NOMO-1 treated with DMSO at 0.1 percent for 48 hours (cell line): ENCODE measurements at regions not wholly inside any gene's neighbourhood (a gene's known extent, or its start where the extent isn't known, plus 50 kb on each side); places are given as distances from the start of the nearest gene placed in this dataset.
"Not testable (repeated sequence)": the region's sequence is repeated elsewhere in the genome, so short reads cannot be mapped to it uniquely, and the experiment has no call there.

Source experiments
- DNase-seq: peaks from one replicate; lab custom pipeline; 2025; ENCODE audit not compliant: unreplicated experiment; lab: John Stamatoyannopoulos, UW

DNA sequence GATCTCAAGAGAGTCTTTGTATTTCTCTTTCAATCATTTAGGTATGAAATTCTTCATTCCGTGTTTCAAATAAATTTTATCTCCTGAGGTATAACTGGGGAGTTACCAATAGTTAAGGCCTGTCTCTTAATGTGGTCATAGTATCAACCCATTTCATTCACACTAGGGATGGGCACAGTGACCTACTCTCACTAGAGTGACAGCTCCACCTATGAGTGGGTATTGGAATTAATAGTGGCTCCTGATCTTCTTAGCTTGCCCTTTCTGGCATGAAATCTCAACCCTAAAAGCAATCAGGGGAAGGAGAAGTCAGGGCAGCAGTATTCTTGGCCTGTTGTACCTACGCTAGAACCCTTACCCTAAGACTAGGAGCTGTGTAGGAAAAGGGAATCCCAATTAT lies 507.7 kb downstream of the FAM181B start:
- DNase-seq = no peak

DNA sequence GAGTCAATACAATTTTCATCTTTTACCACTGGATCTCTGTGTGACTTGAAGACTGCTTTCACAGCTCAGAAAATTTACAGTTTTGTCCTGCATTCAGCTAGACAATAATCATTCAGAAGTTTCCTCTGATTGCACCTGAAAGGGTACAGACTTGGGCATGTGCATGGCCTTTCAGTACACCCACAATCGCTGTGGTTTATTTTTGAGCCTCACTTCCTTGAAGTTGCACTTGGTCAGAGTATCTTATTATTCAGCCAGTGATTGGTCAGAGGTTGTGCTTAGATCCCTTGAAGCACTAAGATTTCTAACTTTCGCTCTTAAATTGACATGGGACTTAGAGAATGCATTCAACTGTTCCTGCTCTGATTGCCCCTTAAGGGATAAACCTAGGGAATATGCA lies 508.2 kb downstream of the FAM181B start:
- DNase-seq = no peak

DNA sequence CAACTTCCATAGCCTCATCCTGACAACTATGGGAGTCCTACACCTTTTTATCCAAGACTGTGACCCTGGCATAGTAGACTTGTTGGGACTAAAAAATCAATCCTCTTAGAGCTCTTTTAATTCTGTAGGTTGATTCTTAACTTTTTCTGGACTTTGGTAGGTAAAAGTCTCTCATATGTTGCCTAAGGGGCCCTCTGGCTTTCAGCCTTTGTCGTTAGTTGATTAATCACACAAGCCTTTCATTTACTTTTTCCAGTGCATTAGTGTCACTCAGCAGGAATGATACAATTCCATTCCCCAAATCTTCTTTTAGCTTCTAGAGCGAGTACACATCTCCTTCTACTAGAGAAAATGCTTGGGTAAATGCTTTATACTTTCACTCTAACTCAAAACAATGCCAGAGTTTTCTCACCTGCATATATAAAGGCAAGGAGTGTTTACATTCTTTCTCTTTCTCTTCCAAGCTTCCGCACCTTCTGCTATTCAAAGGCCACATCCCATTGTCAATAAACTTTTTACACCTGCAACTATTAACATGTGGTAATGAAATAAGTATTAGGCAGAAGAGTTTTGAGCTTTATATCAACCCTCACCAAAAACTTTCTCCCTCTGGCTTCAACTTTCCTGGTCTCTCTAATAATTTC lies 516.6 kb downstream of the FAM181B start:
- DNase-seq = no peak

DNA sequence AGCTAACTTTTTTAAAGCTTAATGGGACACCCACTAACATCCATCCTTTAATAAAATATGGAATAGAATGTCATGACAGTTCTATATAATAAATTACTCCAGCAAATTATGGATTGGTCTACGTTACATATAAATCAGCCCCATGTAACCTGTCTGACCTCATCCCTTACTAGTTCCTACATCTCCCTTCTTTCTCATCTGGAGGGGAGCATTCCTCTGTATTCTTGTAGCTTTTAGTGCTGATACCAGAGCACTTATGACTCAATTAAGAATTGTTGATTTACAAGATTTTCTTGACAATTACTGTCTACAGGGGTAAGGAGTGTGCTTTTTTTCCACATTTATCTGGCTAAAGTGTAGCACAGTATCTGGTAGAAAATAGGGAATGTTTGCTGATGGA lies 523.7 kb downstream of the FAM181B start:
- DNase-seq = no peak

DNA sequence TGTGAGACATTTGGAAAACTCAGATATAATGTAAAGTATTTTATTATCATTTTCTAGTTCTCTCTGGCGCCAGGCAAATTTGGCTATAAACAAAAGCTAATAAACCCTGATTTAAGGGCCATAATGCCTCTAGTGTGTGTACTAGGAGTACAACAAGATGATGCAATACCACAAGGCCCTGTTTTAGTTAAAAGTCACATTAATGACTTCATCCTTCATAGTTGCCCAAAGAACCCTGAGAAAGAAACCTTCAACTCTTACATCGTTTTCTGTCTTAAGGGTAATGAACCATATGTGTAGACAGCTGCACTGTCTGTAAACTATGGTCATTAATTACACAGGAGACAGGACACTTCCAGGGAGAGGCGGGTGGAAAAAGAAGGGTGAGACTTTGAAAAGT lies 538.4 kb downstream of the FAM181B start:
- DNase-seq = no peak

DNA sequence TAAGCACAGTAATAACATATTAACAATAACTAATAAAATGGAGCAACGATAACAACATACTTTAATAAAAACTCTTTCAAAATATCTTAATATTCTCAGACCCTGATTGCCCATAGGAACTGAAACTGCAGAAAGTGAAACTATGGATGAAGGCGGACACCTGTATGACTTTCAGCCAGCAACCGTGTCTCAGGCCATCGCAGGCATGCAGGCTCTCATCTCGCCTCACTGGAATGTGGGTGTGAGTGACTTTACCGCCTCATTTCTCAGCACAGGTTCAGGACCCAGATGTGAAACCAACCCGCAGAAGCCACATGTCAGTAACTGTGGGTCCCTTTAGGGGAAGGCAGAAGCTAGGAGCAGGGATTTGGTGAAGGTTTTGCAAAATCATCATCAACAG lies 539.1 kb downstream of the FAM181B start:
- DNase-seq = no peak

DNA sequence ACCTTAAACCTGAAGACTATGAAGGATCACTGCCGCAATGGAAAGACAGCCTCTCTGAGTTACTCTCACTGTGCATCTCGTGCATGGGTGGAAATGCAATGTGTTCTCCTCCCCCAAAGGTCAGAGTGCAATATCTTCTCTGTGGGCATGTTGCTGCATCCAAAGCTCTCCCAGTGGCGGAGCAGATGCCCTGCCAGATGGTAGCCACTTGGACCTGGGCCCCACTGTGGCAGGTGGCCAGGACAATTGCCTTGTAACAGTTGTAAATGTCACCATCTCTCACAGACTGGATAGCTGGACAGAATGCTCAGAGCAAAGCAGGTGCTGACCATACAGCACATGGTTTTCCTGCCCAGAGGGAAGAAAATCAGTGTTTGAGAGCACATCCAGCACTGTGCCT lies 542.0 kb downstream of the FAM181B start:
- no peak for DNase-seq

DNA sequence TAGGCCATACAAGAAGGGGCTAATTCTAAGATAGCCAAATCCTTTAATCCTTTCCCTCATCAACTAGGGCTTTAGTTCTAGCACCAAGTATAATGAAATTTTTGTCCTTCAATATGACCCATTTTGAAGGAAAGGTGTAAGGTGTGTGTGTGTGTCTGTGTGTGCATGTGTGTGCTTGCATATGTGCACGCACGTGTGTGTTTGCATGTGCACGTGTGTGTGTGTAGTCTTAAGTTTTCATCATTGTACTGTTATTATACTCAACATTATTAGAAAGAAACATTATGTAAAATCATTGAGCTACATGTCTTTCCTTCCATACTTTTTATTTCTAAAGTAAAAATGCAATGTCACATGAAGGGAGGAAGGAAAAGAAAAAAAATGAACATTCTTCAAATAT lies 547.7 kb downstream of the FAM181B start:
- DNase-seq = no peak

DNA sequence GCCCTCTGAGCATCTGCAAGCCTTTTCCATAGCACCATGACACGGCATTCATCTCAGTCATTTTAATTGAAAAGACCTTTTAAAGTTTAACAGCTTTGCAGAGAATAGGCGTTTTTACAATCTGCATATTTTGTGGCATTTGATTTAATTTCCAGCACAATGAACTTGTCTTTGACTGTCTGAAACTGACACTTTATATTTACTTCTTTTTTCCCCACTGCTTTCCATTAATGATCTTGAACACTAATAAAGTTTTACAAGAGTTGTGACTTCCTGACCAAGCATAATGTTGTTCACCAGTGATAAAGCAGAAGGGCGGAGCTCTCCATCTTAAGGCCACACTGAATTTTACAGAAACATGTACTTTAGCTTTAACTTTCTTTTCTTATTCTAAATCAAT lies 548.7 kb downstream of the FAM181B start:
- no peak for DNase-seq

DNA sequence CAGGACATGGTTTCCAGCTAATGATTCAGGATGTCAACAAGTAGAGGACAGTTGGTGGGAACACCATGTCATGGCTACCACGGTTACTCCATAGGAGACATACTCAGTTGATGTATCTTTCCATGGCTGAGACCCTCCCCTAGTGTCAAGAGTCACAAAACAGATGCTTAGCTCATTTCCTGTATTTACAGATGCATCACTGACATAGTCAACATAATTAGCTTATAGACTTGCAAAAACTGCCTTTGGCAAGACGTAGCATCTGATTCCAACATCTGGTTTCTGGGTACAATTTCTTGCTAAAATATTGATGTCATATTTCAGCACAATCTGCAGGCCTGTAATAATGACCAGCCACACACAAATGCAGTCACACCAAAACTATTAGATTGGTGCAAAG lies 550.3 kb downstream of the FAM181B start:
- DNase-seq = no peak

DNA sequence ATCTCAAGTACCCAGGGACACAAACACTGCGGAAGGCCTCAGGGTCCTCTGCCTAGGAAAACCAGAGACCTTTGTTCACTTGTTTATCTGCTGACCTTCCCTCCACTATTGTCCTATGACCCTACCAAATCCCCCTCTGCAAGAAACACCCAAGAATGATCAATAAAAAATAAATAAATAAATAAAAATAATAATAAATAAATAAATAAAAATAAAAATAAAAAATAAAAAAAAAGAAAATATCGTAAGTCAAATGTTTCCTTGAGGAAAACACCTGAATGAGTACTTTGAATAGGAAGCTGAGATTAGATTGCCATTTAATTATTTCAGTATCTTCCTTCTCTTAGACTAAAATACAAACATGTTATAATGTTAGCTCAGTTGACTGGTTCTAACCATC lies 551.0 kb downstream of the FAM181B start:
- not testable (repeated sequence) for DNase-seq

DNA sequence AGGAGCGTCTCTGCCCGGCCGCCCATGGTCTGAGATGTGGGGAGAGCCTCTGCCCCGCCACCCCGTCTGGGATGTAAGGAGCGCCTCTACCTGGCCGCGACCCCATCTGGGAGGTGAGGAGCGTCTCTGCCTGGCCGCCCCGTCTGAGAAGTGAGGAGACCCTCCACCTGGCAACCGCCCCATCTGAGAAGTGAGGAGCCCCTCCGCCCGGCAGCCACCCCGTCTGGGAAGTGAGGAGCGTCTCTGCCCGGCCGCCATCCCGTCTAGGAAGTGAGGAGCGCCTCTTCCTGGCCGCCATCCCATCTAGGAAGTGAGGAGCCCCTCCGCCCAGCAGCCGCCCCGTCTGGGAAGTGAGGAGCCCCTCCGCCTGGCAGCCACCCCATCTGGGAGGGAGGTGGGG lies 551.9 kb downstream of the FAM181B start:
- DNase-seq = not testable (repeated sequence)

DNA sequence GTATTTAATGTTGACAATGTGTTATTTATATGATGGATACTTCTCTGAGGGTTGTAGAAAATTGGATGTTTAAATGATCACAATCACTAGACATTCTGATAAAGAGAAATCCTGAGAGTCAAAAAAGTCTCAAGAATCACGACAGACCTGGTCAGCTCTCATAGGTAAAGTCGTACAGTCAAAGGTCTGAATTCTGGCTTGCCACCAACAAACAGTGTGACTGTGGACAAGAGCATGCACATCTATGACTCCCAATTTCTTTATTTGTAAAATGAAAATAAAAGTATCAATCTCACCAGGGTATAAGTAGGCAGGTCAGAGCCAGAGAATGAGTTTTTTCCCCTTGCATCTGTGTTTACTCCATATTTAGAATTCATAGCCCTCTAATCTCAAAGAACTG lies 556.7 kb downstream of the FAM181B start:
- DNase-seq = no peak

DNA sequence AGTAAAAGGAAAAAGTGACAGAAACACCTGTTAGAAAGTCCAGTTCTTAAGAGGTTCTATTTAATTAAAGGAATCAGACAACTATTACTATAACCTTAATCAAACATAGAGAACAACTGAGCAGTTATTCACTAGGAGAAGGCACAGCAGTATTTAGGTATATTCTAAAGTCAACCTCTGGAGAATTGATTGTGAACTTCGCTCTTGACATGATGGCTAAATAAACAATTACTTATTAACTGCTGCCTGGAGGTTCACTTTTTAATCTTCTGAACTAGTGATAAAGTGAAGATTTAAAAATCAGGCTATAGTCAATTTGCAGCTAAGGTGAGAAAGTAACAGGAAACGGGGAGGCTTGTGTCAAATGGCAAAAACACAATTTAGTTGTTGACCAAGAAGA lies 557.3 kb downstream of the FAM181B start:
- DNase-seq = no peak

DNA sequence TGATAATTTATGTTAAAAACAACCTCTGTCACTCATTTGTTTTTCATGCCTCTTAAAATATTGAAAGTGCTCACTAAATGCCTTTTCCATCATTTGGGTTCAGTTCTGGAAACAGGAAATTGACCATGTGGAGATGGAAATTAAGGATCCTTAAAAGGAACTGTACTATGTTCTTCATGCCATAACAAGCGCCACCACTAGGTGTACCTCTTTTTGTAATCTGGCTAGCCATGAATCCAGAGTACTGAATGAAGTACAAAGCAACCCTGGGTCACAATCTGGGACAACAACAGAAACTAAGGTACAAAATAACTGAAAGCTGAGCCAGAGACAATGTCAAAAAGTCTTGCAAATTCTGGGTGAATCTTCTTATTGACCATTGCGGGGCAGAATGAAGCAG lies 559.1 kb downstream of the FAM181B start:
- no peak for DNase-seq

DNA sequence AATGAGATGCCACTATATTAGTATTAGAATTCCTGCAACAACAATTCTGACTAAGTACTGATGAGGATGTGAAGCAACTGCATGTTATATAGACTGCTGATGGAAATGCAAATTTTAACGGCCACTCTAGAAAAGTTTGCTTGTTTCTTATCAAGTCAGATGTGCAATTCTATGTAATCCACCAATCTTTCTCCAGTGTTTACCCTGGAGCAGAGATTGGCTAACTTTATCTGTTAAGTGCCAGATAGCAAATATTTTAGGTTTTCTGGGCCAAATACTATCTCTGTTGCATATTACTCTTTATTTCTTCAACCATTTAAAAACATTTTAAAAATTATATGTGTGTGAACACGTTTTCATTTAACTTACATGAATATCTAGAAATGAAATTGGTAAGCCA lies 586.9 kb downstream of the FAM181B start:
- no peak for DNase-seq

DNA sequence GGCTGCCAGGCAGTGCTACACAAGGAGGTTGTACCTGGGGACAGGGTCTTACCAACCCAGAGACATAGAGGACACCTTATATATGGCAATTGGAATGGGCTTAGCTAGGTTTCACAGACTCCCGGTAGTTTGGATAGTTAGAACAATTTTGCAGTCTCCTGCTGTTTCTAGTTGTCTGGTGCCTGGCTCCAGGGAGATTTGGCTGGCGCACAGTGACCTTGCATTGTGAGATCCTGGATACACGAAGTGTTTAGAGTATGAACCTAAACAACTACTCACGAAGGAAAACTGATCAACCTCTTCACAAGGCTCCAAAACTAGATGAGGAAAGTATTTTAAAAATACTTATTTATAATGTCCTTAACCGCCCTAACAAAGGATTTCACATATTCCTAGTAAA lies 614.7 kb downstream of the FAM181B start:
- DNase-seq = no peak

DNA sequence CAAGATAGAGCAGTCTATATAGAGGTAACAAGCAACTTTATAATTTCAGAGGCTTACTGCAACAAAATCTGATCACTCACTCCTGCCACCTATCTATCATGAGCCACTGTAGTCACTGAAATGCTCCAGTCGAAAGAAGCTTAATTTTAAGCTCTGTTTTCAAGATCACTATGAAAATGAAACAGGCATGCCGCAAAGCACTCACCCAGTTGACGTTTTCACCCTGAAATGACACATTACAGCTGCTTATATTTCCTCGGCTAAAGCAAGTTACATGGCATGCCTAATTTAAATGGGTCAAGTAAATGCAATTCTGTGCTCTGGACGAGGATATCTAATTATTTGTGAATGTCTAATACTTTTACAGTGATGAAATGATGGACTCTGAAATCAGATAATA lies 616.3 kb downstream of the FAM181B start:
- no peak for DNase-seq

DNA sequence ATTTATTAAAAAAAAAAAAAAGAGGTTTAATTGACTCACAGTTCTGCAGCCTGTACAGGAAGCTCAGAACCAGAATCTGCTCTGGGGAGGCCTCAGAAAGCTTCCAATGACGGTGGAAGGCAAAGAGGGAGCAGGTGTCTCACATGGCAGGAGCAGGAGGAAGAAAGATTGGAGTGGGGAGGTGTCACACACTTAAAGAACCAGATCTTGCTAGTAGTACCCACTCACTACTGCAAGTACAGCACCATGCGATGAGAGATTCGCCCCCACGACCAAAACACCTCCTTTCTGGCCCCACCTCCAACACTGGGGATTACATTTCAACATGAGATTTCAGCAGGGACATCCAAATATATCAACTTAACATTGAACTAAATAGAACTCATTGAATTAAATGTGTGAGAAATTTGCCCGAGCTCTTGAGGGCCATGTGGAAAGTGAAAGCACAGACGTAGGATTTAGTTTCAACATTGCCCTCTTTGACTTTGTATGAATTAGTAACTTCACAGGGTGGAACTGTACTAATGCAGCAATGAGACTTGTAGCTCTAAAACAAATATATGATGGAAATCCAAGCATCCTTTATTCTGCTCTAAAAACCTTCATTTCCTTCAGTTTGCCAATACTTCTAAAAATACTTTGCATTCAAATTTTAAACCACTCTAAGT lies 628.2 kb downstream of the FAM181B start:
- peak; percentile 46 for DNase-seq

DNA sequence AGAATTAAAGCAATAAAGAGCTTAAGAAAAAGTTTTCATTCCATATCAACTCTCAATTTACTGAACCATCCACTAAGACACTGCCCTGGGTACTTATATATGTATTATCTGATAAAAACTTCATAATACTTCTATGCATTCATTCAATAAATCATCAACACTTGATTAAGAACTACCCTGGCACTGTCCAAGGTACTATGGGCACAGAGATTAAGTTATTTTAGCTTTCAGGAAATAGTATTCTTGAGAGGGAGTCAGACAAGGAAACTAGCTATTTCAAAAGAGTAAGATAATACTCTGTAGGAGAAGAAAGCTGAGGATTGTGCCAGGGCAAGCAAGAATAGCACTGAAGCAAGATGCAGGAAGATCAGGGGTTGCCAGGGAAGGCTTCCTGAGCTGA lies 640.8 kb downstream of the FAM181B start:
- DNase-seq = no peak

DNA sequence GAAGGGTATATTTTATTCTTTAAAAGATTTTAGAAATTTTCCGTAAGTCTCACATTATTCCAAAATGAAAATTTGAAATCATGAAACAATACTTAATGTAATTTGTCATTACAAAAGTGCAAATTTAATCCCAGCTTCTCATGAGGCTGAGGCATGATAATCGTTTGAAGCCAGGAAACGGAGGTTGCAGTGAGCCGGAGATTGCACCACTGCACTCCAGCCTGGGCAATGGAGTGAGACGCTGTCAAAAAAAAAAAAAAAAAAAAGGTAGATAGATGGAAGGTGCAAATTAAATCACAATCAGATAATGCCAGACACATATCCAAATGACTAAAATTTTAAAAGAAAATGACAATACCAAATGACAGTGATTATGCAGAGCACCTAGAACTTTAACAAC lies 644.2 kb downstream of the FAM181B start:
- DNase-seq = no peak

DNA sequence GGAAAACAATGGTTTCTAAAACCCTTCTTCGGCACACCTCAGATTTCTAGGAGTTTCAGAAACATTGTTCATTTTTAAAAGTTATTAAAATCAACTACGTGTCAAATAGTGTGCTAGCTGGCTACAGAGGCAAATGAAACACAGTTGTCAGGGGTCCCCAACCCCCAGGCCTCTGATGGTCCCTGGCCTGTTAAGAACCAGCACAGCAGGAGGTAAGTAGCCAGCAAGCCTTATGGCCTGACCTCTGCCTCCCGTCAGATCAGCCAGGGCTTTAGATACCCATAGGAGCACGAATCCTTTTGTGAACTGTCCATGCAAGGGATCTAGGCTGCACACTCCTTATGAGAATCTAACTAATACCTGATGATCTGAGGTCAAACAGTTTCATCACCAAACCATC lies 648.2 kb downstream of the FAM181B start:
- no peak for DNase-seq

DNA sequence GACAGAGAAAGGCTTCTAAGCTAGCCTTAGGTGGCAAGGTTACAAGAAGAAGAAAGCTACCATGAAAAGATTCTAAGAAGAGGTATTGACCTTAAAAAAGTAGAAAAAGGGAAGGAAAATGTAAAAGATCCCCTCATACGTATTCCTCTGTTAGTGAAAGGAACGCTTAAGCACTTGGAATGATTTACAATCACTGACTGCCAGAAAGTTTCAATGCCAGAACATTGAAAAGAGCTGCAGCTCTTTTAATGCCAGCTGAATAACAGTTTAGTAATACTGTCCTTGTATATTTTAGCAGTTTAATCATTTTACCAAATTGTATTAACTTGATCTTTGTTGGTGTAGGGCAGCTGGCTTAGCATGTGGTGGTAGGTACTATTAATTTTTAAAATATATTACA lies 650.7 kb downstream of the FAM181B start:
- no peak for DNase-seq
